Cardiac muscle cell (in vitro differentiated cells and primary cell): ENCODE measurements at regions not wholly inside any gene's neighbourhood (a gene's known extent, or its start where the extent isn't known, plus 50 kb on each side); places are given as distances from the start of the nearest gene placed in this dataset.

ENCODE experiments used
- DNase-seq, 2 donors: peaks; one replicate each; pipeline versions ENCODE4 v3.0.0 to v3.0.0-alpha.2; 2010 to 2017; ENCODE audit warnings: low read depth in 1 of 2, low spot score in 1 of 2
- H3K27ac ChIP-seq: fragments of 200-600 bp; sonication (generic); 2 replicates; pipeline ENCODE4 v1.5.1; 2016
- H3K27me3 ChIP-seq: fragments of 200-600 bp; sonication (generic); 2 replicates; pipeline ENCODE4 v1.6.0; 2016; ENCODE audit warnings: control low read depth
- H3K36me3 ChIP-seq: fragments of 200-600 bp; sonication (generic); 2 replicates; pipeline ENCODE4 v1.5.1; 2016; ENCODE audit warnings: control low read depth
- H3K4me1 ChIP-seq: fragments of 200-600 bp; sonication (generic); 2 replicates; pipeline ENCODE4 v1.8.1; 2017; ENCODE audit warnings: low read depth, mild to moderate bottlenecking, mixed run types
- H3K4me3 ChIP-seq: fragments of 200-600 bp; sonication (generic); 2 replicates; pipeline ENCODE4 v1.5.1; 2016; ENCODE audit warnings: mild to moderate bottlenecking
- H3K9me3 ChIP-seq: fragments of 200-600 bp; sonication (generic); 2 replicates; pipeline ENCODE4 v1.5.1; 2017; ENCODE audit warnings: low read depth, mild to moderate bottlenecking, control low read depth
- CTCF ChIP-seq: IDR thresholded peaks from 2 replicates; pipeline ENCODE4 v1.5.1; 2012; ENCODE audit warnings: low read depth, mild to moderate bottlenecking, low read length

- Histone ChIP-seq H3K4me3 (no peak overlapping the region), H3K27me3 (no peaks in the 10 kb centered on the region), H3K27ac (no peak overlapping the region), H3K9me3 (no peaks in the 10 kb centered on the region), H3K36me3 (no peaks in the 10 kb centered on the region), H3K4me1 (no peaks in the 10 kb centered on the region)
- no peak for TF ChIP-seq CTCF
- no peak for DNase-seq
Observed at GRCh38 chrX:34197946-34198345, 65.8 kb upstream of the FAM47A start.
